GM23338 (cell line): ENCODE measurements at regions not wholly inside any gene's neighbourhood (a gene's known extent, or its start where the extent isn't known, plus 50 kb on each side); places are given as distances from the start of the nearest gene placed in this dataset.

Experiments used
- CREB1 ChIP-seq: fragments of 250-450 bp; sonication (Bioruptor Pico); IDR thresholded peaks from 2 replicates; pipeline ENCODE4 v1.5.0; 2020; ENCODE audit warnings: low read depth, mild to moderate bottlenecking, moderate library complexity
- EZH2 ChIP-seq: fragments of 200-600 bp; sonication (generic); IDR thresholded peaks from one replicate; pipeline ENCODE4 v1.8.0; 2017; ENCODE audit warnings: antibody characterized with exemption, mild to moderate bottlenecking, low read depth; ENCODE audit not compliant: unreplicated experiment
- EZH2phosphoT487 ChIP-seq: fragments of 200-600 bp; sonication (generic); IDR thresholded peaks from one replicate; pipeline ENCODE4 v1.8.1; 2018; ENCODE audit warnings: antibody characterized with exemption; ENCODE audit not compliant: unreplicated experiment
- JUNB ChIP-seq: IDR thresholded peaks from one replicate; pipeline ENCODE4 v1.6.1; 2016; ENCODE audit warnings: antibody characterized with exemption; ENCODE audit not compliant: unreplicated experiment
- NANOG ChIP-seq: IDR thresholded peaks from 2 replicates; pipeline ENCODE4 v1.6.1; 2016; ENCODE audit warnings: antibody characterized with exemption, borderline replicate concordance
- POLR2AphosphoS5 ChIP-seq: IDR thresholded peaks from 2 replicates; pipeline ENCODE4 v1.6.1; 2016; ENCODE audit warnings: antibody characterized with exemption, low read depth
- TF ChIP-seq, protein P1 (sequence below), 2 experiments: fragments of 200-600 bp in 1 of 2; sonication (generic) in 1 of 2; conservative IDR thresholded peaks; 2 replicates each; pipeline versions ENCODE4 v1.5.1 to v1.6.1; 2016 to 2017; ENCODE audit warnings: antibody characterized with exemption in 2 of 2, low read depth in 2 of 2, mild to moderate bottlenecking in 2 of 2, moderate library complexity in 1 of 2
- TF ChIP-seq, protein P2 (sequence below): fragments of 250-450 bp; sonication (Bioruptor Pico); IDR thresholded peaks from 2 replicates; pipeline ENCODE4 v1.5.0; 2020; ENCODE audit warnings: mild to moderate bottlenecking, moderate library complexity
- TF ChIP-seq, protein P3 (sequence below): IDR thresholded peaks from one replicate; pipeline ENCODE4 v1.6.1; 2018; ENCODE audit warnings: antibody characterized with exemption; ENCODE audit not compliant: unreplicated experiment

DNA sequence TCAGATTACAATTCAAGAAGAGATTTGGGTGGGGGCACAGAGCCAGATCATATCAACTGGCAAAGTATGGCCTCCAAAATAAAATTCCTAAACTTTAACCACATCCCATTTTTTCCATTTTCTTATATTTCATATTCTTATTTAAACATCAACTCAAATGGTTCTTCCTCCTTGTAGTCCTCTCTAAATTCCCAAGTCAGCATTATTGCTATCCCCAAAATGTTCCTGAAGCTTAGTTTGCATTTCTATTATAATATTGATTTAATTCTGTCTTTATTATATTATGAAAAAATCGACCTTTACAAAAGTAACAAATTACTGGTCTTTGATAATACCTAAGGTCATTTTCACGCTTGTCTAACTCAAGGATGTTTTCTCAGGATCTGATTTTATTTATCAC is 67.5 kb downstream of the NPY1R start:
- no peak for TF ChIP-seq EZH2phosphoT487
- TF ChIP-seq, protein P1, sequence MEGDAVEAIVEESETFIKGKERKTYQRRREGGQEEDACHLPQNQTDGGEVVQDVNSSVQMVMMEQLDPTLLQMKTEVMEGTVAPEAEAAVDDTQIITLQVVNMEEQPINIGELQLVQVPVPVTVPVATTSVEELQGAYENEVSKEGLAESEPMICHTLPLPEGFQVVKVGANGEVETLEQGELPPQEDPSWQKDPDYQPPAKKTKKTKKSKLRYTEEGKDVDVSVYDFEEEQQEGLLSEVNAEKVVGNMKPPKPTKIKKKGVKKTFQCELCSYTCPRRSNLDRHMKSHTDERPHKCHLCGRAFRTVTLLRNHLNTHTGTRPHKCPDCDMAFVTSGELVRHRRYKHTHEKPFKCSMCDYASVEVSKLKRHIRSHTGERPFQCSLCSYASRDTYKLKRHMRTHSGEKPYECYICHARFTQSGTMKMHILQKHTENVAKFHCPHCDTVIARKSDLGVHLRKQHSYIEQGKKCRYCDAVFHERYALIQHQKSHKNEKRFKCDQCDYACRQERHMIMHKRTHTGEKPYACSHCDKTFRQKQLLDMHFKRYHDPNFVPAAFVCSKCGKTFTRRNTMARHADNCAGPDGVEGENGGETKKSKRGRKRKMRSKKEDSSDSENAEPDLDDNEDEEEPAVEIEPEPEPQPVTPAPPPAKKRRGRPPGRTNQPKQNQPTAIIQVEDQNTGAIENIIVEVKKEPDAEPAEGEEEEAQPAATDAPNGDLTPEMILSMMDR (conservative IDR thresholded peaks at IDR 0.05; ENCODE audit: low read depth in 2 of 2): no peak
- TF ChIP-seq POLR2AphosphoS5: no peak
- TF ChIP-seq NANOG: no peak
- no peak for TF ChIP-seq JUNB
- no peak for TF ChIP-seq EZH2
- TF ChIP-seq, protein P2, sequence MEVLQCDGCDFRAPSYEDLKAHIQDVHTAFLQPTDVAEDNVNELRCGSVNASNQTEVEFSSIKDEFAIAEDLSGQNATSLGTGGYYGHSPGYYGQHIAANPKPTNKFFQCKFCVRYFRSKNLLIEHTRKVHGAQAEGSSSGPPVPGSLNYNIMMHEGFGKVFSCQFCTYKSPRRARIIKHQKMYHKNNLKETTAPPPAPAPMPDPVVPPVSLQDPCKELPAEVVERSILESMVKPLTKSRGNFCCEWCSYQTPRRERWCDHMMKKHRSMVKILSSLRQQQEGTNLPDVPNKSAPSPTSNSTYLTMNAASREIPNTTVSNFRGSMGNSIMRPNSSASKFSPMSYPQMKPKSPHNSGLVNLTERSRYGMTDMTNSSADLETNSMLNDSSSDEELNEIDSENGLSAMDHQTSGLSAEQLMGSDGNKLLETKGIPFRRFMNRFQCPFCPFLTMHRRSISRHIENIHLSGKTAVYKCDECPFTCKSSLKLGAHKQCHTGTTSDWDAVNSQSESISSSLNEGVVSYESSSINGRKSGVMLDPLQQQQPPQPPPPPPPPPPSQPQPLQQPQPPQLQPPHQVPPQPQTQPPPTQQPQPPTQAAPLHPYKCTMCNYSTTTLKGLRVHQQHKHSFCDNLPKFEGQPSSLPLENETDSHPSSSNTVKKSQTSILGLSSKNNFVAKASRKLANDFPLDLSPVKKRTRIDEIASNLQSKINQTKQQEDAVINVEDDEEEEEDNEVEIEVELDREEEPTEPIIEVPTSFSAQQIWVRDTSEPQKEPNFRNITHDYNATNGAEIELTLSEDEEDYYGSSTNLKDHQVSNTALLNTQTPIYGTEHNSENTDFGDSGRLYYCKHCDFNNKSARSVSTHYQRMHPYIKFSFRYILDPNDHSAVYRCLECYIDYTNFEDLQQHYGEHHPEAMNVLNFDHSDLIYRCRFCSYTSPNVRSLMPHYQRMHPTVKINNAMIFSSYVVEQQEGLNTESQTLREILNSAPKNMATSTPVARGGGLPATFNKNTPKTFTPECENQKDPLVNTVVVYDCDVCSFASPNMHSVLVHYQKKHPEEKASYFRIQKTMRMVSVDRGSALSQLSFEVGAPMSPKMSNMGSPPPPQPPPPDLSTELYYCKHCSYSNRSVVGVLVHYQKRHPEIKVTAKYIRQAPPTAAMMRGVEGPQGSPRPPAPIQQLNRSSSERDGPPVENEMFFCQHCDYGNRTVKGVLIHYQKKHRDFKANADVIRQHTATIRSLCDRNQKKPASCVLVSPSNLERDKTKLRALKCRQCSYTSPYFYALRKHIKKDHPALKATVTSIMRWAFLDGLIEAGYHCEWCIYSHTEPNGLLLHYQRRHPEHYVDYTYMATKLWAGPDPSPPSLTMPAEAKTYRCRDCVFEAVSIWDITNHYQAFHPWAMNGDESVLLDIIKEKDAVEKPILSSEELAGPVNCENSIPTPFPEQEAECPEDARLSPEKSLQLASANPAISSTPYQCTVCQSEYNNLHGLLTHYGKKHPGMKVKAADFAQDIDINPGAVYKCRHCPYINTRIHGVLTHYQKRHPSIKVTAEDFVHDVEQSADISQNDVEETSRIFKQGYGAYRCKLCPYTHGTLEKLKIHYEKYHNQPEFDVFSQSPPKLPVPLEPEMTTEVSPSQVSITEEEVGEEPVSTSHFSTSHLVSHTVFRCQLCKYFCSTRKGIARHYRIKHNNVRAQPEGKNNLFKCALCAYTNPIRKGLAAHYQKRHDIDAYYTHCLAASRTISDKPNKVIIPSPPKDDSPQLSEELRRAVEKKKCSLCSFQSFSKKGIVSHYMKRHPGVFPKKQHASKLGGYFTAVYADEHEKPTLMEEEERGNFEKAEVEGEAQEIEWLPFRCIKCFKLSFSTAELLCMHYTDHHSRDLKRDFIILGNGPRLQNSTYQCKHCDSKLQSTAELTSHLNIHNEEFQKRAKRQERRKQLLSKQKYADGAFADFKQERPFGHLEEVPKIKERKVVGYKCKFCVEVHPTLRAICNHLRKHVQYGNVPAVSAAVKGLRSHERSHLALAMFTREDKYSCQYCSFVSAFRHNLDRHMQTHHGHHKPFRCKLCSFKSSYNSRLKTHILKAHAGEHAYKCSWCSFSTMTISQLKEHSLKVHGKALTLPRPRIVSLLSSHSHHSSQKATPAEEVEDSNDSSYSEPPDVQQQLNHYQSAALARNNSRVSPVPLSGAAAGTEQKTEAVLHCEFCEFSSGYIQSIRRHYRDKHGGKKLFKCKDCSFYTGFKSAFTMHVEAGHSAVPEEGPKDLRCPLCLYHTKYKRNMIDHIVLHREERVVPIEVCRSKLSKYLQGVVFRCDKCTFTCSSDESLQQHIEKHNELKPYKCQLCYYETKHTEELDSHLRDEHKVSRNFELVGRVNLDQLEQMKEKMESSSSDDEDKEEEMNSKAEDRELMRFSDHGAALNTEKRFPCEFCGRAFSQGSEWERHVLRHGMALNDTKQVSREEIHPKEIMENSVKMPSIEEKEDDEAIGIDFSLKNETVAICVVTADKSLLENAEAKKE: no peak
- TF ChIP-seq, protein P3, sequence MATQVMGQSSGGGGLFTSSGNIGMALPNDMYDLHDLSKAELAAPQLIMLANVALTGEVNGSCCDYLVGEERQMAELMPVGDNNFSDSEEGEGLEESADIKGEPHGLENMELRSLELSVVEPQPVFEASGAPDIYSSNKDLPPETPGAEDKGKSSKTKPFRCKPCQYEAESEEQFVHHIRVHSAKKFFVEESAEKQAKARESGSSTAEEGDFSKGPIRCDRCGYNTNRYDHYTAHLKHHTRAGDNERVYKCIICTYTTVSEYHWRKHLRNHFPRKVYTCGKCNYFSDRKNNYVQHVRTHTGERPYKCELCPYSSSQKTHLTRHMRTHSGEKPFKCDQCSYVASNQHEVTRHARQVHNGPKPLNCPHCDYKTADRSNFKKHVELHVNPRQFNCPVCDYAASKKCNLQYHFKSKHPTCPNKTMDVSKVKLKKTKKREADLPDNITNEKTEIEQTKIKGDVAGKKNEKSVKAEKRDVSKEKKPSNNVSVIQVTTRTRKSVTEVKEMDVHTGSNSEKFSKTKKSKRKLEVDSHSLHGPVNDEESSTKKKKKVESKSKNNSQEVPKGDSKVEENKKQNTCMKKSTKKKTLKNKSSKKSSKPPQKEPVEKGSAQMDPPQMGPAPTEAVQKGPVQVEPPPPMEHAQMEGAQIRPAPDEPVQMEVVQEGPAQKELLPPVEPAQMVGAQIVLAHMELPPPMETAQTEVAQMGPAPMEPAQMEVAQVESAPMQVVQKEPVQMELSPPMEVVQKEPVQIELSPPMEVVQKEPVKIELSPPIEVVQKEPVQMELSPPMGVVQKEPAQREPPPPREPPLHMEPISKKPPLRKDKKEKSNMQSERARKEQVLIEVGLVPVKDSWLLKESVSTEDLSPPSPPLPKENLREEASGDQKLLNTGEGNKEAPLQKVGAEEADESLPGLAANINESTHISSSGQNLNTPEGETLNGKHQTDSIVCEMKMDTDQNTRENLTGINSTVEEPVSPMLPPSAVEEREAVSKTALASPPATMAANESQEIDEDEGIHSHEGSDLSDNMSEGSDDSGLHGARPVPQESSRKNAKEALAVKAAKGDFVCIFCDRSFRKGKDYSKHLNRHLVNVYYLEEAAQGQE: no peak
- no peak for TF ChIP-seq CREB1 (CRISPR knock-in tag)
